ENCODE measurements at regions not wholly inside any gene's neighbourhood (a gene's known extent, or its start where the extent isn't known, plus 50 kb on each side); places are given as distances from the start of the nearest gene placed in this dataset.

- Histone ChIP-seq H4K5ac (ENCODE audit: insufficient read length, low read depth, low read length) (no peak overlapping the region), H3K18ac (ENCODE audit: insufficient read length, low read depth, low read length) (no peak overlapping the region), H3K4ac (ENCODE audit: low read depth, low read length) (no peak overlapping the region), H3K9me3 (ENCODE audit: control insufficient read depth, low read depth, low read length) (no peaks in the 10 kb centered on the region), H2AFZ (ENCODE audit: low read length) (no peak overlapping the region), H2BK12ac (ENCODE audit: insufficient read length, low read depth, low read length) (no peak overlapping the region), H2BK15ac (ENCODE audit: low read depth, low read length) (no peak overlapping the region), H3T11ph (ENCODE audit: low read length) (no peak overlapping the region), H3K56ac (ENCODE audit: insufficient read length, low read depth, low read length) (no peak overlapping the region), H3K79me1 (ENCODE audit: insufficient read depth, low read depth, low read length, poor library complexity, severe bottlenecking) (no peaks in the 10 kb centered on the region), H2BK5ac (ENCODE audit: insufficient read length, low read length) (no peak overlapping the region), H4K91ac (ENCODE audit: insufficient read length, low read depth, low read length) (no peak overlapping the region), H2BK120ac (ENCODE audit: low read depth, low read length, poor library complexity, severe bottlenecking) (no peak overlapping the region), H3K23ac (ENCODE audit: insufficient read length, low read depth, low read length) (no peak overlapping the region), H4K20me1 (ENCODE audit: control insufficient read depth, insufficient read depth, insufficient read length) (no peaks in the 10 kb centered on the region), H3K27me3 (ENCODE audit: insufficient read depth, low read length) (no peaks in the 10 kb centered on the region), H3K4me1 (ENCODE audit: insufficient read depth, low read length) (no peaks in the 10 kb centered on the region), H2AK5ac (ENCODE audit: insufficient read length, low read length) (no peak overlapping the region), H3K4me2 (ENCODE audit: insufficient read depth, insufficient read length, low read length) (no peak overlapping the region), H2BK20ac (ENCODE audit: low read depth, low read length, poor library complexity, severe bottlenecking) (no peak overlapping the region), H3K14ac (ENCODE audit: insufficient read depth, low read length) (no peak overlapping the region), H4K8ac (replicated peaks; ENCODE audit: insufficient read length, low read depth, low read length) (no peak overlapping the region), H3K9ac (ENCODE audit: extremely low read depth, insufficient read length, low read length) (no peak overlapping the region), H3K27ac (ENCODE audit: insufficient read length, low read depth, low read length) (no peak overlapping the region), H3K79me2 (ENCODE audit: insufficient read depth, low read length) (no peaks in the 10 kb centered on the region), H3K23me2 (ENCODE audit: insufficient read length, low read depth, low read length, poor library complexity, severe bottlenecking) (no peaks in the 10 kb centered on the region)
- H3K9me3 Mint-ChIP-seq, result peaks cover 0 to 9% of the 10 kb centered on the region in 2 experiments; a peak in 2 of 5 replicates
- TF ChIP-seq, protein P1, sequence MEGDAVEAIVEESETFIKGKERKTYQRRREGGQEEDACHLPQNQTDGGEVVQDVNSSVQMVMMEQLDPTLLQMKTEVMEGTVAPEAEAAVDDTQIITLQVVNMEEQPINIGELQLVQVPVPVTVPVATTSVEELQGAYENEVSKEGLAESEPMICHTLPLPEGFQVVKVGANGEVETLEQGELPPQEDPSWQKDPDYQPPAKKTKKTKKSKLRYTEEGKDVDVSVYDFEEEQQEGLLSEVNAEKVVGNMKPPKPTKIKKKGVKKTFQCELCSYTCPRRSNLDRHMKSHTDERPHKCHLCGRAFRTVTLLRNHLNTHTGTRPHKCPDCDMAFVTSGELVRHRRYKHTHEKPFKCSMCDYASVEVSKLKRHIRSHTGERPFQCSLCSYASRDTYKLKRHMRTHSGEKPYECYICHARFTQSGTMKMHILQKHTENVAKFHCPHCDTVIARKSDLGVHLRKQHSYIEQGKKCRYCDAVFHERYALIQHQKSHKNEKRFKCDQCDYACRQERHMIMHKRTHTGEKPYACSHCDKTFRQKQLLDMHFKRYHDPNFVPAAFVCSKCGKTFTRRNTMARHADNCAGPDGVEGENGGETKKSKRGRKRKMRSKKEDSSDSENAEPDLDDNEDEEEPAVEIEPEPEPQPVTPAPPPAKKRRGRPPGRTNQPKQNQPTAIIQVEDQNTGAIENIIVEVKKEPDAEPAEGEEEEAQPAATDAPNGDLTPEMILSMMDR (conservative IDR thresholded peaks at IDR 0.05), result no peak
- WGBS (ENCODE audit: extremely low coverage, insufficient read length, low lambda C conversion rate), result no CpG with 5 or more reads among the region's 2 CpGs
- H3K4me3 Mint-ChIP-seq, result no peak overlapping the region
- no peaks in the 10 kb centered on the region for H3K27me3 Mint-ChIP-seq (ENCODE audit: low read depth)
- H3K4me1 Mint-ChIP-seq, result no peaks in the 10 kb centered on the region
- no peak overlapping the region for H3K27ac Mint-ChIP-seq
- H3K36me3 Mint-ChIP-seq (ENCODE audit: insufficient read depth in 1 of 3, low read depth in 3 of 3), result peaks cover 0 to 5% (median 0%) of the 10 kb centered on the region in 3 experiments; a peak in 1 of 7 replicates
- DNase-seq, result no peak
Observed at GRCh38 chr5:117494188-117494587, 919.6 kb upstream of the SEMA6A start.
